HG03175 (cell line): ENCODE measurements at regions not wholly inside any gene's neighbourhood (a gene's known extent, or its start where the extent isn't known, plus 50 kb on each side); places are given as distances from the start of the nearest gene placed in this dataset.

Source experiments
- ATAC-seq: cut with Tn5 transposase; IDR thresholded peaks from one replicate; pipeline ENCODE4 v1.9.1; 2021; ENCODE audit warnings: mild to moderate bottlenecking, moderate library complexity; ENCODE audit not compliant: unreplicated experiment

DNA sequence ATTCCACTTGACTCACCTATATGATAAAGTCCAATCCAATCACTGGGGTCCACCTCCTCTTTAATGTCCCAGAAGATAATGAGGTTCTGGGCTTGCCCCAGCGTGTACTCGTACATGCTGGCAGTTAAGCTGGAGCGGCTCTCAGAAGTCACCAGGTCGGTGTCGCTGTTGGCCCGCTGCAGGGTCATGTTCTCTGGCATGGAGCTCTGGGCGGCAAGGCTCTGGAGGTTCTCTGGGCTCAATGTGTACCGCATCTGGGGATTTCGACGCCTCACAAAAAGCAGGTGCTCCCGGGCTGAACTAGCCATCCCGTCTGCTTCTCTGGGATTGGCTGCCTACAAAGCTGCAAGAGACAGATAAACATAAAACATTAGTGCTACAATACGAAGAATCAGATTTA is 206.4 kb upstream of the CCDC150 start:
- ATAC-seq: no peak

DNA sequence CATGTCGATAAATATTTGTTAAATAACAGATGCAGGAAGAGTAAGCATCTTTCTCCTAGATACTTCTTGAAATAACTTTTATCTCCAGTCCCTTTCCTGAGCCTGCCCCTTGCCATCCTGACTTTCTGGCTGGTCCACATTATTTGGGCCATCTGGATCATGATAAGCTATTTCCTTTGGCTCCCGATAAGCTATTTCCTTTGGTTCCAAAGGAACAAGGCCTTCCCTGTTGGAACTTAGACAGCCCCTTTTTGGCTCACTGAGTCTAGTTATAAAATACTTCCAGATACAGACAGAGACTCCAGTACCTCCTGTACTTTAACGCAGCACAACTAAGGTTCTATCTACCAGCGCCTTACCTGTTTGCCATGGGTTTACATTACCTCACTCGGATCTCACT is 205.3 kb upstream of the CCDC150 start:
- ATAC-seq: no peak

DNA sequence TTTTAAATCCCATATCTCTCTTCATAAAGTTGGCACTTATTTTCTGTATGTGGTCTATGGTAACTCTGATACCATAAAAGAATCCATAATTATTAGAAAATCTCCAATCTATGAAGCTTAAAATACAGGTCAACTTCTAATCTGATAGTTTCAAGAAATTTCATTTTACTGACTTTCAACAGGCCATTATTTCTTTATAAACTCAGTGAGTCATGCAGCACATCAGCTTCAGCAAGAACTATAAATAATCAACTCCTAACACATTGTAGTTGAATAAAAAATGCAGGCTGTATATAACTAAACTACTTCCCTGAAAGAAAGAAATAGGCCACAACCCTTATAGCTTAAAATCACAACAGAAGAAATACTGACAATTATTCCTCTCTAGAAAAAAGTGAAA is 204.3 kb upstream of the CCDC150 start:
- no peak for ATAC-seq

DNA sequence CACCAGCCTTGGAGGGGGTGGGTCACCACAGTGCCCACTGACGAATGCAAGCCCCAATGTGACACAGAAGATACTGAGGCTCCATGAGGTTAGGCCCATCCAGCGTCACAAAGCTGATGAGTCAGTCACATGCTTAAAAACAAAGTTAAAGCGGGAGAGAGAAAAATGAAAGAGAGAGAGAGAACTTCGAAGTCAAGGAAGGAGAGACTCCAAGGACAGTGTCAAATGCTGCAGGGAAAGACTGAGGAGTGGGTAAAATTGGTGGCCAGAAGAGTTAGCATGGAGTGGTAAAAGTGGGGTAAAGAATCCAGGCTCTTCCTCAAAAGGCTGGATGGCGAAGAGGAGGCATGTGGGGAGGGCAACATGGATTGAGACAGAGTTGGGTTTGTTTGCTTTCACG is 201.9 kb upstream of the CCDC150 start:
- ATAC-seq: no peak

DNA sequence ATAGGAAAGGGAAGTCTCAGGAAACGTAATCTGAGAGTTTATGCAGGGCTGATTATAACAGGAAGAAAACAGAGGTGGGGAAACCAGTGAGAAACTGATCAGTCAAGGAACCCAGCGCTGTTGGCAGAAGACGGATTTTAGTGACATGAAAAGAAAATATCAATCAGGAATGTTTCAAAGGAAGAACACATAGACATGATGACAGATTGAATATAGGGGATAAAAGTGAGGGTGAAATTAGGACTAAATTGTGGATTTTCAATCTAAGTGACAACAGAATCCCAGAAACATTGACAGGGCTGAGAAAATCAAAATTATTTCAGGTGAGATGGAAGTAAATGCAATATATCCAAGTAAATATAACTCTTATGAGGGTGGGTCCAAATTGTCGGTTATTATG is 199.8 kb upstream of the CCDC150 start:
- ATAC-seq: no peak

DNA sequence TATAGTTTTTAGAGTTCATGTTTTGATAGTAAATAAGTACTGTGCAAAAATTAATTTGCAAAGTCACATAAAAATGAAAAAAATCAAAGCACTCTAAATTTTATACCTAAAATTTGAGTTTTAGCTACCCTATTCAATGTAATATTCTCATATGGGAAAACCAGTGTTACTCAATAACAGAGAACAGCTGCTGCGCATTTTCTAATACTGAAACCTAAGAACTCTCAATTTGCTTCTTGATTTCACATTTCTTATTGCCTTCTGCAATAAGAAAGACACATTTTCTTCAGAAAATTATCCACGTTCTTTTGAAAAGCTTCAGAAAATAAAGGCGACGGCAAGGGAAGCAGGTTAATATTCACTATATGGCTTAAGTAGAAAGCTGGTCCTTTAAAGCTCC is 199.1 kb upstream of the CCDC150 start:
- ATAC-seq: peak; percentile 51

DNA sequence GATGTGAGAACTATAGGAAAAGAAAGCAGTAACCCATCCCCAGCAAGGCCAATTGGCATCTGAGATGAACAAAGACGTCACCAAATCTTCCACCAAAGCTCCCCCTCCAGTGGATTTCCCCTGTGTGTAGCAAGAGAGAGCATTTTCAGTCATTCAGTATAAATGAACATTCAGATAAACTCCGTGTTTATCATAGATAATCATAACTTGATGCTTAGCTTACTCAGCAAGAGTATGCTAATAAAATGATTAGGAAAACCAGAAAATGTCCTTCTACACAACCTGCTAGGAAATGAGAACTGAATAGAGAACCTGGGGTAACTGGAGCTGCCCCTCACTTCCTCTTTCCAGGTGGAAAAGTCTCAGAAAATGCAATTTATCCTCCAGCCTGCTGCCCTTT is 198.0 kb upstream of the CCDC150 start:
- ATAC-seq: no peak

DNA sequence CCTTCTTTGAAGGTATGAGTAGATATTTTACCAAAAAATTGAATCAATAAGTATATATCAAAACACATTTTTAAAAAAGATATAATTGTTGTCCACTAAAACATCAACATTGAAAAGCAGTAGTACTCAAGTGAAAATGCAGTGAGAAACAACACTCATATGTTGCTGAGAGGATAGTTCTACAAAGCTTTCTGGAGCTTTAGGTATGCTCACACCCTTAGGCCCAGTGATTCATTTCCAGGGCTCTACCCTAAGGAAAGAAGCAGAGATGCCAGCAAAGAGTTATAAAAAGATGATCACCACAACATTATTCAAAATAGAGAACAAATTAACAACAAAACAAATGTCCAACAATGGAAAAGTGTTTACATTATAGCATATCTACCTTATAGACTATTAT is 197.3 kb upstream of the CCDC150 start:
- no peak for ATAC-seq

DNA sequence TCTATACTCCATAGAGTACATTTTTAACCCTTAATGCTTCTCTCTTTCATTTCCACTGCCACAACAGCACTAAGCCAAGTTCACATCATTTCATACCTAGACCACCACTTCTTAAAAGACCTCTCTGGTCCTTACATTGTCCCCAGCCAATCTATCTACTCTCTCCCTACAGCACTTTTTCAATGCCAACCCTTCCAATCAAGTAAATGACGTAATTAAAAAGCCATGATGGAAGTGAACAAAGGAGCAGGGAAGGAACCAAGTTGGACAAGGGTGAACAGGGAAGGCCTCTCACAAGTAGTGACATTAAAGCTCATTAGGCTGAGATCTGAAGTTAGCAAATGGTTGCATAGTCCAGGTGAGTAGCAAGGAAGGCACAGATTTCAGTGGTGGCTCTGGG is 195.1 kb upstream of the CCDC150 start:
- ATAC-seq: no peak

DNA sequence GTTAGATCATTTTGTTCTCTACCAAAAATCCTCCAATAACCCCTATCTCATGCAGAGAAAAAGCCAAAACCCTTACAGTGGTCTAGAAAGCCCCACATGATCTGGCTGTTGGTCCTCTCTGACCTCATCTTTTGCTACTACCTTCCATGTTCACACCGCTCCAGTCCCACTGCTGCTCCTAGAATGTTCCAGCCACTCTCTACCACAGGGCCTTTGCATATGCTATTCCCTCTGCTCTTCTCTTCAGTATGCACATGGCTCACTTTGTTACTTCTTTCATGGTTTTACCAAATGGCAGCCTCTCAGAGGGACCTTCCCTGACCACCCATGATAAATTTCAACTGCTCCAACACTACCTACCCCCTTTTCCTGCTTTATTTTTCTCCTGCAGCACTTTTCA is 193.5 kb upstream of the CCDC150 start:
- ATAC-seq: no peak

DNA sequence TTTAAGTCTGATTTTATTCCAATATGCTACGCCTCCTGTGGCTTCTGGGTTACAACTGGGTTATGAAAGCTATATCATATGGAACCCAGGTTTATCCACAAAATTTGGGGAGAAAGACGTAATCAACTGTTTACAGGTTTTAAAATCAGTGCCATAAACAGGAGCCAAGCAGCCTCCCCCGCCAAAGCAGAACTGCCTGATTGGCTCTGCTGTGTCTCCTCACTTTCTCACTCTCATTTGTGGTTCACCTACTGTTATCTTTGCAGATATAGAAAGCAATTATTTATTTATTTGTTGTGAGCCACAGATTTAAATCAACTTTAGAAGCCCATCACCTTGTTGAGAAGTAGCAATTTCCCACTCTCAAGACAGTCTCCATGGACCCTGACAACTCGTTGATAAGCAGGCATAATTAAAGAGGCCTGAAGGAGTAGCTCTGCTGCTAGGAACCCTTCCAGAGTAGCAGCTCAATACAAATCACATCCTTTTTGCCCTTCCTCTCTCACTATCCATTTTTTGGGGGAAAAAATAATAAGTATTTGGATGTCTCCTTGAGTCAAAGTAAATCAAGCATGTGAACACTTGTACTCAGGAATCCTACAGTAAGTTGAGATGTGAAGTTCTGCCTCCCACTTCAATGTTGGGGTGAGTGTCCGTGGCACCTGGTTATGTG is 191.0 kb upstream of the CCDC150 start:
- ATAC-seq: no peak

DNA sequence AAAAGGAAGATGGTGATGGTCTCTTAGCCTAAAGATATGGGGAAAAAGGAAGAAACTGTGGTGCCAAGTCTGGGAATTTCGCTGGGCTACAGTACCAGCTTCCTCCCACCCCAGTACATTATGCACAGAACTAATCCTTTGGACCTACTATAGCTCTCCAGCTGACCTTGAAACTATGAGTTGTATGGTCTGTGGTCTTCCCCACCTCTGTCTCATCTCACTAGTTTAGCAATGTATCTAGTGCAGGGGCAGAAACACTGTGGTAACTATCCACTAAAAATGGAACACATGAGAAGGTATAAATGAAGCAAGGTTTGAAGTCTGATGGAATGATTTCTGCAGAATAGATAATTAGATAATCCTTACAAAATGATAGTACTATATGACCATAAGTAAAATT is 190.4 kb upstream of the CCDC150 start:
- ATAC-seq: no peak

DNA sequence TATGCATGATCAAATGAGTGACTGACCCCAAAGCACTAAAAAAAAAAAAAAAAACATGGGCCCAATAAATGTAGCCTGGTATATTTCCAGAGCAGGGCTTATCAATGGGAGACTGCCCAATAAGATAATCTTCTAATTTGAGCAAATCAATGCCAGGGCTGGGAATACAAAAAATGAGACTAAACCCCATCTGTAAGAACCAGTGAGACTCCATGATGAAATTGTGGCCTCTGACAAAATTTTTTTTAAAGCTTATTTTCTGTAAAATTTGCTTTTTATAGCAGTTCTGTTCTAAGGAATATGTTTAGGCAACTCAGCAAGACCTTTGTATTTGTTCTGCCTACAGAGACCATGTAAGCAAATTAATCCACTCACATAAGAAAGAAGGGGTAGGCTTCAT is 186.8 kb upstream of the CCDC150 start:
- ATAC-seq: no peak

DNA sequence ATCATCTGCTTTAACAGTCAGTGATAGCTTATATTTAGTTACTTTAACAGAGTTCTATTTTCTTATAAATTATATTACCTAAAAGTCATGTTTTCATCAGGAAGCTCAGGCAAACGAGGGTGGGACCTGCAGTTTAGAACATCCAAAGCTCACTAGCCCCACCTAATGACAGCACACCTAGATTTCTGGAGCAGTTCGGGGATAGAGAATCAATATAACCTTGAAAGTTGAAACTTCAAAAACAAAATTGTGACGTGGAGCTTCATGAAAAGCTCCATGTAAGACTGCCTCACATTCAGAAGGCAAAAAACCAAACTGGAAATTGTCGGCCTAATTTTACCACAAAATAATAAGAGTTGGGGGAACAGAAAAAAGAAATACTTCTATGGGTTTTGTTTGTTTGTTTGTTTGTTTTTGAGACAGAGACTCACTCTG is 185.9 kb upstream of the CCDC150 start:
- peak; percentile 65 for ATAC-seq

DNA sequence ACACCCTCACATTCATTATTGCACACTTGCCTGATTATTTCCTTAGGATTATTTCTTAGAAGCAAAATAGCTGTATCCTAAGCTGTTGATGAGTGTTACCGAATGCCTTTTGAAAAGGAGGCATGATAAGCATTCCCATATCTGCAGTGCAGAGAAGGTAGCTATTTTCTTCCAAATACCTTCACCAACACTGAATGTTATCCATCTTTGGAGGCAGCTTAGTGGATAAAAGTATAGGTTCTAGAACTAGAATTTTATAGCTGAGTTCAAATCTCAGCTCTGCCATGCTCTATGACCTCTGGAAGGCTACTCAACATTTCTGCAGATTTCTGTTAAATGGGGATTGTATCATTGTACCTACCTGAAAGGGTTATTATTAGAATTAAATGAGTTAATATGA is 185.0 kb upstream of the CCDC150 start:
- no peak for ATAC-seq

DNA sequence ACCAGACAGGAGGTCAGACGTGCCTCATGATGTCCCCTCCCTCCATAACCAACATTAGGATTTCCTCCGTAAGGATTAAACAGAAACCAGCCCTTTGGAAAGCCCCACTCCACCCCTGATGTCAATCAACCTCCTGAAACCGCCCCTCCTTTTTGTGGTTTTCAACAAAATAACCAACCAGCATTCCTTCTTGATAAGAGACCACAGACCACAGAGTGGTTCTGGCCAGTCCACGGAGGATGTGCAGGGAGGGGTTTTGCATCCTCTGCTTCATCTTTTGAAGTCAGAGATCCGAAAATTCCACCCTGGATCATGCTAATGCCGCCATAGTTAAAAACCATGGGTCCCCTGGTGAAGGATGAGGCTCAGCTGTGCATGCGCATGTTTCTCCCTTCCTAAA is 180.0 kb upstream of the CCDC150 start:
- ATAC-seq: no peak

DNA sequence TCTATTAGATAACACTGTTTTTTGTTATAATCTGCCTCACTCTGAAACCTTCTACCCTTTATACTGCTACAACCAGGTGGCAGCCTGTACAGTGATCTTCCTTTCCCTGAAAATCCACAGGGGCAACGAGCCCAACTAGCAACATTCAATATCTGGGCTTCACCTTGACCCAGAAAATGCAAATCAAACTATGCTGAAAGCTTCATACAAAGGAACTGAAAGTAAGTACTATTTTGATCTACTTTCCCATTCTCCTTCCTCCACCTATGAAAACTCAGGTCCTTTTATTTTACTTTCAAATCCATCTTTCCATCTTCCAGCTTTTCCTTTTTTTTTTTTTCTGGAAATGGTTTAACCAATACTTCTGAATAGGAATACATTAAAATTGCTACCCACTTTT is 175.8 kb upstream of the CCDC150 start:
- ATAC-seq: no peak

DNA sequence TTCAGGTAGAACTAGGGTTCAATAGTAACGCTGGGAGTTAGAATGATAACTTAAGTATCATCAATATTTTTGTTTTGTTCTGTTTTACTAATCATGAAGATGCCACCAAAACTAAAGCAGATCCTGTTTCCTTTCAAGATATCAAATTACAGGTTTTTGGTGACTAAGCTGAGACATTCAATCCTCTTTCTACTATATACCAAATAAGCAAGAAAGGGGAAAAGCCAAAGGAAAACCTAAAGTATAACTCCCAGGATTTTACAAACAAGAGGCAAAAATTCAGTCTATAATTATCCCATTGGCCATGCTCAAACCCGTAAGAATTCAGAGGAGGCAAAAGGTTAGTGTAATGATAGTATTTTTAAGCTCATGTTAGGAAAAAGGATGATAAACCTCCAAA is 175.2 kb upstream of the CCDC150 start:
- ATAC-seq: no peak

DNA sequence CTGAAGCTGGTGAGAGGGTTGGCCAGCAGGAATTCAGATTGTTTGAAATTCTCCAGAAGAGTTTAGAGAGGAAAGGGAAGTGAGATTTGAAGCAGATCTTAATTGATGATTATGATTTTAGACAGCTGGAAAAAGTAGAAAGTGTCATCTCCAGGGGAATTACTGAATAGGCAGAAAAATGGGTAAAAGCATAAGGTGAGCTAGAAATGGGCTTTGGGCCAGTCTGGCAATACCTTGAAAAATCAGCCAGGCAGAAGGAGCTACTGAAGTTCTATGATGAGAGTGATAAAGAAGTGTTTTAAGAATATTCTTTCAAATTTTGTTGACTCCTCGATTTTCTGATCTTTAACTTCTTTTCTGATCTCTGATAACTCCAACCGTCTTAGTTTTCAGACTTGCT is 172.9 kb upstream of the CCDC150 start:
- no peak for ATAC-seq

DNA sequence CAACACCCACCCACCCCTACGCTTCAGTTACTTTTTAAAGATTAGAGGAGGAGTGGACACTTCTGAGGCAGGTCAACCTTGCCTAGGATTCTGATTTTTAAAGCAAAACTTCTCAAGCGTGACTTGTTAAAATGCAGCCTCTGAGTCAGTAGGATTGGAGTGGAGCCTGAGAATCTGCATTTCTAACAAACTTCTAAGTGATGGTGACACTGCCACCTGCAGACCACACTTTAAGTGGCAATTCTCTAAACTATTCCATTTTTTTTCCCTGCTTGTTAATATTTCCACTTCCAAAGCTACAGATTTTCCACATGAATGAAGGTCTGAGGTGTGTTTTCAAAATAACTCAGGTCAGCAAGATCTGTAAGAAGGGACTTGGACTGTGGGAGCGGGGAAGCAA is 171.1 kb upstream of the CCDC150 start:
- no peak for ATAC-seq

DNA sequence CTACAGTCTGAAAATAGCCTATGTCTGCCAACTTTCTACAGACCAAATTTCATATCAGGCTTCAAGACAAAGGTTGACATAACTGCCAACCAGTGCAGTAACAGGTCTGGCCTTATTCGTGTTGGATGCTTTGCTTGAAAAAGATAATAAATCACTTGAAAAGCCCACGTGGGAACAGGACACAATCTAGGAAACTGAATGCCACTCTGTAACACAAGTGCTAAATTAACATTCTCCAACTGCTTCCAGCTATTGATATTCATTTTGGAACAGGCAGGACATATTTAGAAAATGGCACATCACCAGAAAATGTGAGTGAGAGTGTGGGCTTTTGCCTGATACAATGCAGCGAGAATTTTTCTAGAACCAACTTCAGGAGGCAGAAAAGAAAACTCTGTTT is 165.9 kb upstream of the CCDC150 start:
- no peak for ATAC-seq

DNA sequence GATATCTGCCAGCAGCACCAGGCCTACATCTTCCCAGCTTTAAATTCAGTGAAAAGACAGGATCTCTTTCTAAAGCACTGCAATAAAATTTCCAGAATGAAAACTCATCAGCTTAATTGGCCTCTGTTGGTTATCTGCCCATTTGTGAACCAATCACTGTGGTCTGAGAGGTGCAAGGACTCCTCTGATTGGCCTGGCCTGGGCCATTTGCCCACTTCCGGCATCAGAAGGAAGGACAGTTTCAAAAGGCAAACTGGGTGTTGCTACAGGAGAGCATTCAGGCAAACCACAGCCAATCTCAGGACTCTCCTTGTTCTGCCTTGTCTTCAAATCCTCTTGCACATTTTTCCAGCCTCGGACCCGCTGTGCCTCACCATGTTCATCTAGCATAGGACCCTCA is 163.9 kb upstream of the CCDC150 start:
- ATAC-seq: no peak

DNA sequence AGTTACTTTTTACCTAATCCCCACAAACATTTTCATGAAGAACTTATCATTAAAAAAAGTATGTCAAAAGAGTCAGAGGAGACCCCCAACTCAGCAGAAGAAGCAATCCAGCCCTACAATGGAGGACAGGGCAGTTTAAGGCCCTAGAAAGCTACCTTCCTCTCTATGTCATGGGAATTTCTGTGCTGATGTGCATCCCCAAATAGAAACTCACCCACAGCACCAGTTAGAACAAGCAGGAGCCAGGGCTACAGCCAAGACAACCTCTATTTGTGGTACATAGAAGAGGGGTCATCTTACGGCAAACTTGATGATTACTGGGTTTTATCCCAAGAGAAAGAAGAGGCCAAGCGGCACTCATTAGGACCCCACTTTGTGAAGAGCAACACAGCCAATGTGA is 160.9 kb upstream of the CCDC150 start:
- no peak for ATAC-seq

DNA sequence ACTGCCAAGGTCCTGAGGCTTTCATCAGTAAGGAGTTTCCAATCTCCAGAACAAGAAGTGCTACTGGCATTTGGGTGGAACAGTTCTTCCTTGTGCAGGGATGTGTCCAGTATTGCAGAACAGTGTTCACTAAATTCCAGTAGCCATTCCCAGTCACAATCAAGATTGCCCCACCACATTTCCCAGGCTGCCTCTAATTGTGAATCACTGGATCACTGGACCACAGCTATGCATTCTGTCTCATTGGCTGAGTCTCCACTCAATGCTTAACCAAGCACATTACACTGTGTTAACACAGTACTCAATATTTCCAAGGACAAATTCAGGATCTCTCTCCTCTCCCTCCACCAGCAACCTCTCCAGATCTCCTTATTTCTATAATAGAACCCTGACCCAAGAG is 160.2 kb upstream of the CCDC150 start:
- ATAC-seq: no peak
